Stimulated activated CD4-positive, alpha-beta T cell treated with anti-CD3 and anti-CD28 coated beads, Interleukin-15, amount 100 ng/mL, for 1 hour (primary cell): ENCODE measurements at regions not wholly inside any gene's neighbourhood (a gene's known extent, or its start where the extent isn't known, plus 50 kb on each side); places are given as distances from the start of the nearest gene placed in this dataset.
"Not testable (repeated sequence)": the region's sequence is repeated elsewhere in the genome, so short reads cannot be mapped to it uniquely, and the experiment has no call there.

Experiments
- DNase-seq, 2 donors: peaks; one replicate each; pipeline ENCODE4 v3.0.0-alpha.2; 2020; ENCODE audit warnings: low read depth in 1 of 2, low spot score in 1 of 2

GRCh38 chr1:184181044-184181443 lies 129.5 kb downstream of the TSEN15 start:
- DNase-seq: no peak

- DNase-seq: no peak
Observed at GRCh38 chr1:184183919-184184318, 132.4 kb downstream of the TSEN15 start.

- DNase-seq: not testable (repeated sequence)
Observed at GRCh38 chr1:184184614-184185013, 133.1 kb downstream of the TSEN15 start.

- DNase-seq: no peak
Observed at GRCh38 chr1:184185347-184185746, 133.8 kb downstream of the TSEN15 start.

GRCh38 chr1:184186167-184186566 lies 134.6 kb downstream of the TSEN15 start:
- DNase-seq: no peak

- DNase-seq: no peak
Observed at GRCh38 chr1:184187097-184187496, 135.6 kb downstream of the TSEN15 start.

GRCh38 chr1:184188037-184188436 lies 136.5 kb downstream of the TSEN15 start:
- no peak for DNase-seq

GRCh38 chr1:184189361-184189760 lies 137.8 kb downstream of the TSEN15 start:
- DNase-seq: no peak

- no peak for DNase-seq
Observed at GRCh38 chr1:184190616-184191015, 139.1 kb downstream of the TSEN15 start.

GRCh38 chr1:184191181-184191621 lies 139.7 kb downstream of the TSEN15 start:
- no peak for DNase-seq

GRCh38 chr1:184192796-184193195 lies 141.3 kb downstream of the TSEN15 start:
- DNase-seq: no peak

GRCh38 chr1:184193451-184193850 lies 141.9 kb downstream of the TSEN15 start:
- no peak for DNase-seq

- DNase-seq: no peak
Observed at GRCh38 chr1:184194236-184194635, 142.7 kb downstream of the TSEN15 start.

GRCh38 chr1:184195722-184196121 lies 144.2 kb downstream of the TSEN15 start:
- DNase-seq: not testable (repeated sequence)

GRCh38 chr1:184197831-184198230 lies 146.3 kb downstream of the TSEN15 start:
- DNase-seq: no peak

- no peak for DNase-seq
Observed at GRCh38 chr1:184199036-184199435, 147.5 kb downstream of the TSEN15 start.

GRCh38 chr1:184199438-184200085 lies 148.0 kb downstream of the TSEN15 start:
- no peak for DNase-seq

- no peak for DNase-seq
Observed at GRCh38 chr1:184208622-184209021, 157.1 kb downstream of the TSEN15 start.

GRCh38 chr1:184210031-184210430 lies 158.5 kb downstream of the TSEN15 start:
- DNase-seq: no peak

GRCh38 chr1:184210862-184211261 lies 159.3 kb downstream of the TSEN15 start:
- no peak for DNase-seq

GRCh38 chr1:184212649-184213314 lies 161.3 kb downstream of the TSEN15 start:
- DNase-seq: no peak

GRCh38 chr1:184214128-184214527 lies 162.6 kb downstream of the TSEN15 start:
- no peak for DNase-seq
